CD4-positive, alpha-beta T cell (primary cell): ENCODE measurements at regions not wholly inside any gene's neighbourhood (a gene's known extent, or its start where the extent isn't known, plus 50 kb on each side); places are given as distances from the start of the nearest gene placed in this dataset.
A peak's percentile ranks its signal among the peaks of the same experiment; 100 is the strongest.

Experiments
- ATAC-seq: fragments of 200-7000 bp; cut with Tn5 transposase; one replicate; pipeline ENCODE4 v1.10.0; 2022; ENCODE audit warnings: mild to moderate bottlenecking; ENCODE audit not compliant: poor library complexity
- CTCF ChIA-PET: fragments of 350-600 bp; sonication (Branson Sonifier 250); formaldehyde crosslinking; loops from one replicate; lab custom pipeline; 2021; ENCODE audit warnings: antibody characterized with exemption, inconsistent platforms; lab: Charles Lee
- POLR2A ChIA-PET: fragments of 350-600 bp; sonication (Branson Sonifier 250); formaldehyde crosslinking; loops from one replicate; lab custom pipeline; 2021; ENCODE audit warnings: antibody characterized with exemption, inconsistent platforms; lab: Charles Lee
- DNase-seq, 14 experiments: peaks; one replicate each; pipeline ENCODE4 v3.0.0-alpha.2; 2013 to 2020; ENCODE audit warnings: mixed read lengths in 2 of 14
- H3K27ac ChIP-seq, 2 donors: one replicate each; pipeline versions ENCODE4 v1.5.1 to v1.7.0; 2013; ENCODE audit warnings: low read length in 2 of 2, low read depth in 1 of 2, mild to moderate bottlenecking in 1 of 2
- H3K27me3 ChIP-seq, 2 experiments: 1 replicate in 1 of 2; 2 replicates in 1 of 2; pipeline versions ENCODE4 v1.6.1 to v1.7.0; 2013; ENCODE audit warnings: low read length in 2 of 2, control low read depth in 1 of 2, mild to moderate bottlenecking in 1 of 2, moderate library complexity in 1 of 2; ENCODE audit not compliant: insufficient read depth in 2 of 2, control insufficient read depth in 1 of 2
- H3K36me3 ChIP-seq: one replicate; pipeline ENCODE4 v1.6.1; 2013; ENCODE audit warnings: low read length, control low read depth; ENCODE audit not compliant: insufficient read depth
- H3K4me1 ChIP-seq: one replicate; pipeline ENCODE4 v1.6.1; 2013; ENCODE audit warnings: low read length, control low read depth; ENCODE audit not compliant: insufficient read depth
- H3K4me3 ChIP-seq: one replicate; pipeline ENCODE4 v1.5.1; 2013; ENCODE audit warnings: mild to moderate bottlenecking, low read length, moderate library complexity
- H3K9me3 ChIP-seq, 2 experiments: 1 replicate in 1 of 2; 2 replicates in 1 of 2; pipeline versions ENCODE4 v1.6.1 to v1.7.0; 2013; ENCODE audit warnings: low read length in 2 of 2, mild to moderate bottlenecking in 2 of 2, control low read depth in 1 of 2, moderate library complexity in 1 of 2; ENCODE audit not compliant: control insufficient read depth in 1 of 2, insufficient read depth in 1 of 2
- H3K27ac Mint-ChIP-seq: one replicate; pipeline ENCODE4 v1.8.0; 2020; ENCODE audit warnings: mixed read lengths
- H3K27me3 Mint-ChIP-seq: one replicate; pipeline ENCODE4 v1.8.0; 2021; ENCODE audit warnings: mixed read lengths
- H3K36me3 Mint-ChIP-seq: one replicate; pipeline ENCODE4 v1.8.0; 2021; ENCODE audit warnings: low read depth, mixed read lengths
- H3K4me1 Mint-ChIP-seq: one replicate; pipeline ENCODE4 v1.8.0; 2021; ENCODE audit warnings: low read depth, mixed read lengths
- H3K4me3 Mint-ChIP-seq: one replicate; pipeline ENCODE4 v1.8.0; 2020; ENCODE audit warnings: mild to moderate bottlenecking, mixed read lengths
- H3K9me3 Mint-ChIP-seq: one replicate; pipeline ENCODE4 v1.8.0; 2020; ENCODE audit warnings: mixed read lengths
- intact Hi-C, 2 experiments: fragments of 100-400 bp; cut with DNase I in 1 of 2; cut with micrococcal nuclease in 1 of 2; formaldehyde crosslinking; loops; one replicate each; pipeline versions ENCODE4 v1.15.1 to v1.9.0; 2023 to 2025; cut with DNase I, micrococcal nuclease
- TF ChIP-seq, protein P1 (sequence below): fragments of 200-600 bp; IDR thresholded peaks from one replicate; pipeline ENCODE4 v1.8.0; 2022; ENCODE audit warnings: antibody characterized with exemption, mild to moderate bottlenecking

DNA sequence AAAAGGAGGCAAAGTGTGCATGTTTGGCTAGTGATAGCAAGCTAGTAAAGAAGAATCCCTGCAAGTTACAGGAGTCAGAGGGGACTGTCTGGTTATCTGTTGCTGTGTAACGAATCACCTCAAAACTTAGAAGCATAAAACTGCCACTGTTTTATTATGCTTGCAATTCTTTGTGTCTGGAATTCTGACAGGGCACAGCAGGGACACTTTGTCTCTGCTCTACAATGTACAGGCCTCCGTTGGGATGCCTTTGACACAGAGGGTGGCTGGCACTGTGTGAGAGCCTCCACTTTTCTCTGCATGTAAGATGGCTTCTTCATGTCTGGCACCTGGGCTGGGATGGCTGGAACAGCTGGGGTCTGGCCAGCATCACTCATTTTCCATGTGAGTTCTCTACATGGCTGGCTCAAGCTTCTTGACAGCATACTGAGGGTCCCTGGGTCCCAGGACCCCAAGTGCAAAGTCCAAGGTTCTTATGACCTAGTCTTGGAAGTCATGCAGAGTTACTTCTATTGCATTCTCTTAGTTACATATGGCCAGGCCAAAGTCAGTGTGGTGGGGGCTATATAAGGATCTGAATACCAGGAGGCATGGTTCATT lies 276.9 kb downstream of the RPS24 start:
- ChIA-PET CTCF (no interaction called here), POLR2A (no interaction called here)
- ATAC-seq (no peak), DNase-seq (peak in 1 of 14 experiments; percentile 24)
- Mint-ChIP-seq H3K27ac (no peak overlapping the region), H3K27me3 (no peaks in the 10 kb centered on the region), H3K4me1 (no peaks in the 10 kb centered on the region), H3K9me3 (no peaks in the 10 kb centered on the region), H3K36me3 (no peaks in the 10 kb centered on the region), H3K4me3 (no peak overlapping the region)
- Histone ChIP-seq H3K4me1 (no peaks in the 10 kb centered on the region), H3K27me3 (no peaks in the 10 kb centered on the region), H3K36me3 (no peaks in the 10 kb centered on the region), H3K4me3 (no peak overlapping the region), H3K9me3 (no peaks in the 10 kb centered on the region), H3K27ac (no peak overlapping the region)
- TF ChIP-seq, protein P1, sequence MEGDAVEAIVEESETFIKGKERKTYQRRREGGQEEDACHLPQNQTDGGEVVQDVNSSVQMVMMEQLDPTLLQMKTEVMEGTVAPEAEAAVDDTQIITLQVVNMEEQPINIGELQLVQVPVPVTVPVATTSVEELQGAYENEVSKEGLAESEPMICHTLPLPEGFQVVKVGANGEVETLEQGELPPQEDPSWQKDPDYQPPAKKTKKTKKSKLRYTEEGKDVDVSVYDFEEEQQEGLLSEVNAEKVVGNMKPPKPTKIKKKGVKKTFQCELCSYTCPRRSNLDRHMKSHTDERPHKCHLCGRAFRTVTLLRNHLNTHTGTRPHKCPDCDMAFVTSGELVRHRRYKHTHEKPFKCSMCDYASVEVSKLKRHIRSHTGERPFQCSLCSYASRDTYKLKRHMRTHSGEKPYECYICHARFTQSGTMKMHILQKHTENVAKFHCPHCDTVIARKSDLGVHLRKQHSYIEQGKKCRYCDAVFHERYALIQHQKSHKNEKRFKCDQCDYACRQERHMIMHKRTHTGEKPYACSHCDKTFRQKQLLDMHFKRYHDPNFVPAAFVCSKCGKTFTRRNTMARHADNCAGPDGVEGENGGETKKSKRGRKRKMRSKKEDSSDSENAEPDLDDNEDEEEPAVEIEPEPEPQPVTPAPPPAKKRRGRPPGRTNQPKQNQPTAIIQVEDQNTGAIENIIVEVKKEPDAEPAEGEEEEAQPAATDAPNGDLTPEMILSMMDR = no peak
- intact Hi-C loops = no loop called here

DNA sequence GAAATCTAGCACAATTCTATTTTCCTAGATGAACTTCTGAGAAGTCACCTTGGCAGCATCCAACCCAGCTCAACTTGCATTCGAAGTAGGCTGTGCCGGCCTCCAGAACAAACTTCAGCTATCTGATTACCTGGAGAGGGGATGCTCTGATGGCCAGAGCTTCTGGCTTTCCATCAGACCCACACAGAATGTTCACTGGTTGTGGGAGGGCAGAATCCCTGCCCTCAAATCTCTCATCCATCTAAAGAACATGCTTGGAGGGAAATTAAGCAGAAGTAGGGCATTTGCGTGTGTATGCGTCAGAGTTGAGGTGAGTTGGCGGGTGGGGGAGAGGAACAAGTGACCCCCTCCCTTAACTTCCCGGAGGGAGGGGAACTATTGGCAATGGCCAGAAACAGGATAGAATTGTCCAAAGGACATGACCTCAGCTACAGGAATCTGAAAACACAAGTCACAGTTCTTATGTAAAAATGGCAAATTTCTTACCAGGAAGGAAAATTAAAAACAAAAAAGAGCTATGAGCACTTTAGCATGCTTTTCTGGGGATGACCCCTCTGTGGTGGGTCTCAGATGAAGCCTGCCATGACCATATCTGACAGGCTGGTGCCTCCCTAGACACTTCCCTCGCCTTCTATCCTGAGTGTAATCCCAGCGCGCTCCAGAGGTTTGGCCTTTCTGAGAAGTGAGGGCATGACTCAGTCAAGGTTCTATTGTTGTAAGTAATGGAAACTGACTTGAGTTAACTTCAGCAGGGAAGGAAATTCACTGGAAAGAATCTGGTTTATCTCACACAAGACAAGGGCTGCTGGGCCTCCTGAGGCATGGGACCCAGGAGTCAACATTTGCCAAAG lies 278.8 kb downstream of the RPS24 start:
- H3K4me1 Mint-ChIP-seq = no peaks in the 10 kb centered on the region
- ATAC-seq (no peak), DNase-seq (peak in 1 of 14 experiments; percentile 12)
- H3K36me3 ChIP-seq = no peaks in the 10 kb centered on the region
- CTCF ChIA-PET = no interaction called here
- intact Hi-C loops = no loop called here
- no peak overlapping the region for H3K4me3 Mint-ChIP-seq
- no peaks in the 10 kb centered on the region for H3K9me3 ChIP-seq
- no peak overlapping the region for H3K4me3 ChIP-seq
- H3K27ac Mint-ChIP-seq = no peak overlapping the region
- H3K27me3 ChIP-seq = no peaks in the 10 kb centered on the region
- no peaks in the 10 kb centered on the region for H3K9me3 Mint-ChIP-seq
- H3K27me3 Mint-ChIP-seq = no peaks in the 10 kb centered on the region
- H3K27ac ChIP-seq = no peak overlapping the region
- no peaks in the 10 kb centered on the region for H3K36me3 Mint-ChIP-seq
- POLR2A ChIA-PET = no interaction called here
- TF ChIP-seq, protein P1 = no peak
- H3K4me1 ChIP-seq = no peaks in the 10 kb centered on the region

DNA sequence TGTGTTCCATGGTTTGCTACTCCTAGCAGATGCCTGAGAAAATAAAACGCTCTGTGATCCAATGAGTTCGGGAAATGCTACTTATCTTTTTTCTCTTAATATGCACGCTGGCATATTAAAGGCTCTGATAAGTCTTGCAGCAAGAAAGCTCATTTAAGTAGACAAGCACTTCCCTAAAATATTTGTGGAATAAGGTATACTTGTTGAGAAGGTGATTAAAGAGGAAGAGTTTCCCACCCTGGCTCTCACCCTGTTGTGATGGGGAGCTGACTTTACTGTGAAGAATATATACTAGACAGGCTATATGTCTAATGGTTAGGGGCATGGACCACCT lies 279.4 kb downstream of the RPS24 start:
- intact Hi-C loops = no loop called here
- no peaks in the 10 kb centered on the region for H3K9me3 ChIP-seq

More for the DNA sequence above, 279.4 kb downstream of the RPS24 start:
- Mint-ChIP-seq H3K27me3 (no peaks in the 10 kb centered on the region), H3K4me3 (no peak overlapping the region), H3K4me1 (no peaks in the 10 kb centered on the region), H3K27ac (no peak overlapping the region), H3K9me3 (no peaks in the 10 kb centered on the region), H3K36me3 (no peaks in the 10 kb centered on the region)
- ATAC-seq (no peak), DNase-seq (no peak)
- CTCF ChIA-PET = no interaction called here
- Histone ChIP-seq H3K4me3 (no peak overlapping the region), H3K4me1 (no peaks in the 10 kb centered on the region), H3K36me3 (no peaks in the 10 kb centered on the region), H3K27me3 (no peaks in the 10 kb centered on the region), H3K27ac (no peak overlapping the region)
- TF ChIP-seq, protein P1 = no peak
- POLR2A ChIA-PET = no interaction called here
